H54 (cell line): ENCODE measurements at regions not wholly inside any gene's neighbourhood (a gene's known extent, or its start where the extent isn't known, plus 50 kb on each side); places are given as distances from the start of the nearest gene placed in this dataset.
A peak's percentile ranks its signal among the peaks of the same experiment; 100 is the strongest.
"Not testable (repeated sequence)": the region's sequence is repeated elsewhere in the genome, so short reads cannot be mapped to it uniquely, and the experiment has no call there.

ENCODE experiments used
- DNase-seq: peaks from one replicate; pipeline ENCODE4 v3.0.0; 2011; ENCODE audit warnings: low spot score, mixed read lengths; ENCODE audit not compliant: insufficient read length
- FAIRE-seq: peaks from 3 replicates; lab custom pipeline; 2011; peaks lifted over from hg19 to GRCh38; lab: Jason Lieb, UNC
- POLR2A ChIP-seq: IDR thresholded peaks from 2 replicates; pipeline ENCODE4 v1.6.1; 2011; ENCODE audit warnings: low read depth, mild to moderate bottlenecking, low read length

GRCh38 chrX:141520750-141521149 is 63.8 kb downstream of the SPANXA1 start:
- peak; percentile 70 for FAIRE-seq
- not testable (repeated sequence) for DNase-seq

DNA sequence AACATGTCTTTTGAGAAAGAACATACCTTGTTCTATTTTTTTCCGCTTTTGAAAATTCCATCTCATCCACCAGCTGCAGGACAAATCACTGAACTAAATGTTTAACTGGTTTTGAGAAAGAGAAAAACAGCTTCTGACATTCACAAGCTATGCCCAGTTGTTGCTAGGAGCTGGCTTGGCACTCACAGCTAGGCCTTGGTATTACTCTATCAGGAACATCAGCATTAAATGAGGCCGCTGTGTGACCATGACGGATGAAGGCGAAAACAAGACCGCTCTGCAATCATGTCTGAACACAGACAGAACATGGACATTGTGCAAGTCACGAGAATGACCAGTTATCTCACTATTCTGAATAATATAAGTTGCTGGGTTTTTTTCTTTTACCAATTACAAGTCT is 108.8 kb downstream of the SPANXA1 start:
- FAIRE-seq = peak; percentile 68
- DNase-seq = not testable (repeated sequence)

GRCh38 chrX:141469469-141469868 is 115.1 kb downstream of the SPANXA1 start:
- no peak for TF ChIP-seq POLR2A
- FAIRE-seq (peak; percentile 55), DNase-seq (no peak)

DNA sequence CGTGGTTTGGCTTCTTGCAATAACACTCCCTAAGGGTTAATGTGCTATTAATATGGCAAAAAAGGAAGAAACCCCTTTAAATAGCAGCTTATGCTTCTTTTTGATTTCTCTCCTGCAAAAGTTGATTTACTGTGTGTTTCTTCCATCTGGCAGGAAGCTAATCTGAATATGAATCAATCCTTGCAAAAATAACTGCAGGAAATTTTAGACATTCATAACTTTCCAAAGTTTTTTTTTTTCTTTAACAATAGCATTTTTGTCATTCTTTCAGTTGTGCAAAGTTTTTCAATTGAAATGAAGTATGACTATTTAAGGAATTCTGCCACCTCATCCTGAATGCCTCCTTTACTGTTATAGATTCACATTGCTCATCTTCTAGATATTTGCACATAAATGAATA is 115.6 kb downstream of the SPANXA1 start:
- DNase-seq (no peak), FAIRE-seq (peak; percentile 11)

GRCh38 chrX:141467442-141467841 is 117.1 kb downstream of the SPANXA1 start:
- FAIRE-seq (no peak), DNase-seq (no peak)
- TF ChIP-seq POLR2A = no peak

More for the DNA sequence above, 115.6 kb downstream of the SPANXA1 start:
- no peak for TF ChIP-seq POLR2A

DNA sequence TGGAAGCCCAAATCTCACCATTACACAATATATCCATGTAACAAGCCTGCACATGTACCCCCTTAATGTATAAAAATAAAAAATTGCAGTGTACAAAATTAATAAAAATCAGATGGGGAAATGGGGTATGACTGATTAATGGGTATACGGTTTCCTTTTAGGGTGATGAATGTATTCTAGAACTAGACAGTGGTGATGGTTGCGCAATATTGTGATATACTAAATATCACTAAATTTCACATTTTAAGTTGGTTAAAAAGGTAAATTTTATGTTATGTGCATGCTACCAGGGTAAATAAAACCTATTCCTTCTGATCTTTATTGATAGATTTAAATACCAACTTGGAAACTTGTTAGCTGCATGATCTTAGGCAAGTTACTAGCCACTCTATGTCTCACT is 129.4 kb downstream of the SPANXA1 start:
- TF ChIP-seq POLR2A = no peak
- DNase-seq (no peak), FAIRE-seq (no peak)

DNA sequence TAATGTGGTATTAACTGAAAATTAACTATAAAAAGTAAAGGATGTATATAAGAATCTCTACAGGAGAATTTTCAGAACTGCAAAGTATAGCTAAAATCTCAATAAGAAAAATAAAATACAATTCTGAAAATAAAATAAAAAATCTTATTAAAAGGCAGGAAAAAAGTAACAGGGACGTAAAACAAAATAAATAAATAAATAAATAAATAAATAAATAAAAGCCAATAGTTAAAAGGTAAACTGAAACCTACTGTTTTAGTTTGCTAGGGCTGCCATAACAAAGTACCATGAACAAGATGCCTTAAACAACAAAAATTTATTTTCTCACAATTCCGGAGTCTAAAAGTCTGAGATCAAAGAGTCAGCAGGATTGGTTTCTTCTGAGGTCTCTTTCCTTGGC is 140.6 kb downstream of the SPANXA1 start:
- no peak for FAIRE-seq
- no peak for DNase-seq

DNA sequence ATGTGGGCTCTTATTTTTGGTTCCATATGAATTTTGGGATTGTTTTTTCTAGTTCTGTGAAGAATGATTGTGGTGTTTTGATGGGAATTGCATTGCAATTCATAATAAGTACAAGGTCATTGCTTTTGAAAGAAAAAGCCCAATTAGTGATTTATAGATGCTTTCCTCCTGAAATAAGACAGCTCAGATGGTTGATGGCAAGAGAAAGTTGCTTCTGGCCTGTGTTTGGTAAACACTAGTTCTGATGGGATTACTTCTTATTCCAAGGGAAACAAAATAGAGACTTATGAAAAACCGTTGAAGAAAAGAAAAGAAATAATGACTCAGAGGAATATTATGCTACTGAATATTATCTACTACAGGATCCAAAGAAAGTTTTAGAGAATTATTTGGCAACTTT is 144.9 kb downstream of the SPANXA1 start:
- FAIRE-seq = no peak
- no peak for DNase-seq
- no peak for TF ChIP-seq POLR2A

More for the DNA sequence above, 140.6 kb downstream of the SPANXA1 start:
- TF ChIP-seq POLR2A = no peak

GRCh38 chrX:141415889-141416288 is 168.6 kb downstream of the SPANXA1 start:
- DNase-seq (no peak), FAIRE-seq (no peak)
- TF ChIP-seq POLR2A = no peak

DNA sequence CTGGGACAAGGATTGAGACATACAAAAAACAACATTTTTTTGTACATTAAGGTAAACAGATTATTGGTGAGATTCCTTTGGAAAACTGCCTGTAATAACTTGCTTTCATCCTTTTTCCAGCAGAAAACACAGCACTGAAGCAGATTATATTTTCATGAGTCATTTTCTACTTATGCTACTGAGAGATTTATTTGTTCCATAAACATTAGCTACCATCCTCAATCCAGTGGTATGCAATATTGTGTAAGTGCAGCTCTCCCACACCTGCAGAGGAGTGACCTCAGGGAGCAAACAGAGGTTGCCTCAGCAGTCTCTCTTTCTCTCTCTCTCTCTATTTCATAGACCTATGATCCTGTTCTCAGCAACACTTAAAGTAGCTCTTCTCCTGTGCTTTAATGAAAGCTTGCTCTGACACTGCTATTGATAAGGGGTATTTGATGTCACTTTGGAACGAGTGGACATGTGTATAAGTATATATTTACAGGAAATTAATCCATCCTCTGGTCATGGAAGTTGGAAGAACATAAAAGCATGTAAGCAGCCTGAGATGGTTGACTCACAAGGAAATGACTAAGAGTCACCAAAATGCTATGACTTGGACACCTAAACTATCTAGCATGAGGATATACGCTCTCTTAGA is 163.7 kb upstream of the SPANXC start:
- TF ChIP-seq POLR2A = no peak
- FAIRE-seq = peak; percentile 89
- no peak for DNase-seq

DNA sequence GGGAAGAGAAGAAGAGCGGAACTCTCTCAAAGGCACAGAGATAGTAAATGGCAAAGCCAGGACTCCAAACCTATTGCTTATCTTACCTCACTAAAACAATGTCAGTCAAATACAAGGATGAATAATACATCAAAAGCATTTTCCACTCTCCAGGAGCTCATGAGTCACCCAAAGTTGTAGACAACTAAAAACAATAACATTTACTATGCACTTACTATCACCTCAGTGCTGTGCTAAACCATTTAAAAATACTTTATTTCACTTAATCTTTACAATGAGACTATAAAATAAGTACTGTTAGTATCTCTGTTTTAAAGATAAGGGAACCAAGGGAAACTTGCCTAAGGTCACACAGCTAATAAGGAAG is 163.2 kb upstream of the SPANXC start:
- DNase-seq = no peak
- peak; percentile 85 for FAIRE-seq
- TF ChIP-seq POLR2A = no peak

DNA sequence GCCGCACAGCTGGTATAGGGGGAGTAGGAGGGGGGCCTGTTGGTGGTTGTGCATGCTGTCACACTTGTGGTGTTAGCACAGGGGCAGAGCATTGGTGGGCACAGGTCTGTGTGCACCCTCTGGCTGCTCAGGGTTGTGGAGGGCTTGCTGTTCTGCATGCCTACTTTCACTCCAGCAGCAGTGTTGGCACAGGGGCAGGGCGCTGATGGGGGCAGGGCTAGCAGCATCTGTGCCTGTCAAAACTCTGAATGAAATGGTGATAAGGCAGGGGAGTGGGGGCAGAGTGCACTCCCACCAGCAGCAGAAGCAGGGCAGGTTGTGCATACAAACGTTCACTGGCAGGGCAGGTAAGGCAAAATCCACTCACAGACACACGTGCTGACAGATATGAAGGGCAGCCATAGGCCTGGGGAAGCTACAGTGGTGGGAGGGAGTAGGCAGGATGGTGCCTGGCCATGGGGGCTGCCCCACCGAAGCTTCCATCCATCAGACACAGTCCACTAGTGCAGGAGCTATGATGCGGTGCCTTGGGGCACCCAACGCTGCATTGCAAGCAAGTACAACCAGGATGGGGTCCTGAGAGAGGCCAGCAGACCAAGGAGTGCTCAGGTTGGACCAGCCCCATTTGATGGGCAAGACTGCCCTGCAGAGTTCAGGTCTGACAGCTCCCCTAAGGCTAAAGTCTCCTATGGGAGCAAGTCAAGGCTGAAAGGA is 160.7 kb upstream of the SPANXC start:
- DNase-seq = no peak
- no peak for FAIRE-seq
- TF ChIP-seq POLR2A = no peak

DNA sequence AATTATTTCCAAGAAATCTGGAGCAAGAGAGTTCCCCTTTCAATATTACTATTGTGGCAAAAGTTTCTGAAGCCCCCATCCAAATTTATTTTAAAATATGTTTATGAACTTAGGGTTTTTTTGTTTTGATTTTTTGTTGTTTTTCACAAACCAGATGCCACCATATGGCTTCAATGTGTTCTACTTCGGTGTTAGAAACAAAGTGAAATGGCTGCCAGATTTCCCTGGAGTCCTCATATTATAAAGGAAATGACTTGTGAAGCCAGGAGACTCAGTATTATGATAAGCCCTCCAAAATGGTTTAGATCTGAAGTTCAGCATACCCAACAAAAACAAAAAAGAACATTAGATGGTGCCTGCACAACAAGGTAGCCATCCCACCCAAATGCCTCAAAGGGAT is 154.2 kb upstream of the SPANXC start:
- FAIRE-seq = no peak
- no peak for DNase-seq
- TF ChIP-seq POLR2A = no peak

- no peak for TF ChIP-seq POLR2A
- FAIRE-seq = no peak
- DNase-seq = no peak
Observed at GRCh38 chrX:141375011-141375760, 132.9 kb upstream of the SPANXC start.
